Caco-2 (cell line): ENCODE measurements at regions not wholly inside any gene's neighbourhood (a gene's known extent, or its start where the extent isn't known, plus 50 kb on each side); places are given as distances from the start of the nearest gene placed in this dataset.

Source experiments
- BruUV-seq: library from RNA; stranded (reverse); fragments of 400-500 nt; replicated peaks from 2 replicates; lab custom pipeline; 2021; lab: Mats Ljungman, UMichigan
- CTCF ChIA-PET: fragments of 300-600 bp; sonication (Branson Sonifier 250); formaldehyde crosslinking; loops from one replicate; lab custom pipeline; 2022; ENCODE audit warnings: antibody characterized with exemption; lab: Charles Lee
- POLR2A ChIA-PET: fragments of 300-600 bp; sonication (Branson Sonifier 250); formaldehyde crosslinking; loops from one replicate; lab custom pipeline; 2022; ENCODE audit warnings: antibody characterized with exemption; lab: Charles Lee
- DNase-seq, 2 experiments: peaks; one replicate each; pipeline versions ENCODE4 v3.0.0 to v3.0.0-alpha.2; 2020 to 2022
- H3K27me3 ChIP-seq: replicated peaks from 2 replicates; pipeline ENCODE4 v1.6.0; 2011; ENCODE audit warnings: low read length; ENCODE audit not compliant: control insufficient read depth, insufficient read depth
- H3K36me3 ChIP-seq: 2 replicates; pipeline ENCODE4 v1.5.1; 2011; ENCODE audit warnings: low read length; ENCODE audit not compliant: control insufficient read depth, insufficient read depth
- H3K4me1 ChIP-seq: fragments of 250-450 bp; sonication (Bioruptor Pico); 2 replicates; pipeline ENCODE4 v1.5.1; 2020; ENCODE audit warnings: mild to moderate bottlenecking
- H3K4me3 ChIP-seq: 2 replicates; pipeline ENCODE4 v1.5.1; 2011; ENCODE audit warnings: low read depth, mild to moderate bottlenecking, control low read depth, low read length
- H3K9me3 ChIP-seq: fragments of 250-450 bp; sonication (Bioruptor Pico); 2 replicates; pipeline ENCODE4 v1.5.1; 2020; ENCODE audit warnings: mild to moderate bottlenecking, moderate library complexity
- H3K27ac Mint-ChIP-seq: one replicate; pipeline ENCODE4 v1.8.0; 2022; ENCODE audit warnings: mixed read lengths; ENCODE audit not compliant: unreplicated experiment
- H3K27me3 Mint-ChIP-seq: one replicate; pipeline ENCODE4 v1.8.0; 2022; ENCODE audit warnings: mixed read lengths; ENCODE audit not compliant: insufficient read depth, unreplicated experiment
- H3K36me3 Mint-ChIP-seq: one replicate; pipeline ENCODE4 v1.8.0; 2022; ENCODE audit warnings: mild to moderate bottlenecking, mixed read lengths; ENCODE audit not compliant: insufficient read depth, unreplicated experiment
- H3K4me1 Mint-ChIP-seq: one replicate; pipeline ENCODE4 v1.8.0; 2022; ENCODE audit warnings: low read depth, mixed read lengths; ENCODE audit not compliant: unreplicated experiment
- H3K4me3 Mint-ChIP-seq: one replicate; pipeline ENCODE4 v1.8.0; 2022; ENCODE audit warnings: mild to moderate bottlenecking, moderate library complexity, mixed read lengths; ENCODE audit not compliant: unreplicated experiment
- H3K9me3 Mint-ChIP-seq: one replicate; pipeline ENCODE4 v1.8.0; 2022; ENCODE audit warnings: mixed read lengths; ENCODE audit not compliant: unreplicated experiment
- CTCF ChIP-seq, 2 experiments: fragments of 200-600 bp in 1 of 2; IDR thresholded peaks; 1 replicate in 1 of 2; 2 replicates in 1 of 2; pipeline versions ENCODE4 v1.5.1 to v1.8.0; 2011 to 2022; ENCODE audit warnings: antibody characterized with exemption in 1 of 2, control low read depth in 1 of 2, inconsistent platforms in 1 of 2, low read depth in 1 of 2, low read length in 1 of 2, mild to moderate bottlenecking in 1 of 2, moderate library complexity in 1 of 2; ENCODE audit not compliant: insufficient read depth in 1 of 2, severe bottlenecking in 1 of 2, unreplicated experiment in 1 of 2
- intact Hi-C: fragments of 100-400 bp; cut with micrococcal nuclease; formaldehyde crosslinking; loops from one replicate; pipeline ENCODE4 v1.10.0; 2022; ENCODE audit not compliant: unreplicated experiment

DNA sequence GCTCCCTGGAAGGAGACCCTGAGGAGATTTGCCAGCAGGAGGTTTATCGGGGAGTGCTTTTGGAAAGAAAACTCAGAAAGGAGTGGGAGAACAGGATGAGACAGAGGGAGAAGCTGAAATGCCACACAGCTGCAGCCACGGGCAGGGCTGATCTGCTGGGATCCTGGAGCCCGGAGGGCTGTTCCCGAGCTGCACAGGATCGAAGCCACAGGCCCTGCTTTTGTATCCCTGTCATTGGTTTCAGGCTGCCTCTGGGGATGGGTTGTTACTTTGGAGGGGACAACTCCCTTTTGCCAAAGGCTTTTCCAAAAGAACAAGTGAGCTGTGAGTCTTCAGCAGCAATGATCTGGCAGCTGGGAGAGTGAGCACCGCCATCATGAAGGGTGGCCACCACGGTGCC is 152.5 kb upstream of the PTCH1 start:
- no peak overlapping the region for H3K4me3 ChIP-seq
- H3K27ac Mint-ChIP-seq, result no peak overlapping the region
- ChIA-PET CTCF (no interaction called here), POLR2A (no interaction called here)
- no peaks in the 10 kb centered on the region for H3K27me3 ChIP-seq
- H3K4me1 Mint-ChIP-seq, result peaks cover 7% of the 10 kb centered on the region
- H3K4me1 ChIP-seq, result no peaks in the 10 kb centered on the region
- H3K27me3 Mint-ChIP-seq, result peaks cover 6% of the 10 kb centered on the region
- intact Hi-C loops, result no loop called here
- no peak for DNase-seq
- H3K36me3 ChIP-seq, result no peaks in the 10 kb centered on the region
- no peak overlapping the region for H3K4me3 Mint-ChIP-seq
- TF ChIP-seq CTCF (IDR thresholded peaks at IDR 0.05; ENCODE audit: insufficient read depth in 1 of 2, low read depth in 1 of 2, low read length in 1 of 2, severe bottlenecking in 1 of 2, unreplicated experiment in 1 of 2), result no peak
- BruUV-seq, result no TSS peak
- H3K9me3 ChIP-seq, result no peaks in the 10 kb centered on the region
- no peaks in the 10 kb centered on the region for H3K9me3 Mint-ChIP-seq
- H3K36me3 Mint-ChIP-seq, result no peaks in the 10 kb centered on the region

DNA sequence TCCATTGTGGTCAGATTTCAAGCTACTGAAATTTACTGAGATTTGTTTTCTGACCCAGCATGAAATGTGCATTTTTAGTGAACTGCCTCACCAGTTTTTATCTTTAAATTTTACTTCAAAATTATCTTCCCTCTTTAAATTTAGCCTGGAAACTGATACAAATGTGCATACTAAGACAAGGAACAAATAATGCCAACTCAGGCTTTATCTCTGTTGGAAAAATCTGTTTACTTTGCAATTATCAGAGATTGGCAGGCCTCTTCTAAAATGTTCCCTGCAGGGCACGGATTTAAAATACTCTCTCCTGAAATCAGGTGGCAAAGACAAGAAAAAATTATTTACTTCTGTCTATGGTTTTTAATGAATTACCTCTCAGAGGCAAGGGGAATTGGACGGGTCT is 151.0 kb upstream of the PTCH1 start:
- H3K27me3 Mint-ChIP-seq, result peaks cover 6% of the 10 kb centered on the region
- CTCF ChIA-PET, result no interaction called here

GRCh38 chr9:95666785-95667155 is 150.0 kb upstream of the PTCH1 start:
- no TSS peak for BruUV-seq
- Mint-ChIP-seq H3K27me3 (peaks cover 6% of the 10 kb centered on the region), H3K4me3 (no peak overlapping the region), H3K4me1 (peaks cover 7% of the 10 kb centered on the region), H3K27ac (no peak overlapping the region), H3K36me3 (no peaks in the 10 kb centered on the region), H3K9me3 (no peaks in the 10 kb centered on the region)
- H3K36me3 ChIP-seq, result no peaks in the 10 kb centered on the region
- H3K27me3 ChIP-seq, result no peaks in the 10 kb centered on the region
- no peak for TF ChIP-seq CTCF (IDR thresholded peaks at IDR 0.05; ENCODE audit: insufficient read depth in 1 of 2, low read depth in 1 of 2, low read length in 1 of 2, severe bottlenecking in 1 of 2, unreplicated experiment in 1 of 2)
- H3K9me3 ChIP-seq, result no peaks in the 10 kb centered on the region
- no peak overlapping the region for H3K4me3 ChIP-seq
- DNase-seq, result no peak
- ChIA-PET CTCF (no interaction called here), POLR2A (no interaction called here)
- intact Hi-C loops, result no loop called here
- no peaks in the 10 kb centered on the region for H3K4me1 ChIP-seq

More for the DNA sequence above, 151.0 kb upstream of the PTCH1 start:
- no peak overlapping the region for H3K27ac Mint-ChIP-seq
- no peaks in the 10 kb centered on the region for H3K36me3 Mint-ChIP-seq
- BruUV-seq, result no TSS peak
- intact Hi-C loops, result no loop called here
- H3K9me3 ChIP-seq, result no peaks in the 10 kb centered on the region
- no peaks in the 10 kb centered on the region for H3K4me1 ChIP-seq
- peaks cover 7% of the 10 kb centered on the region for H3K4me1 Mint-ChIP-seq
- H3K36me3 ChIP-seq, result no peaks in the 10 kb centered on the region
- POLR2A ChIA-PET, result no interaction called here
- H3K4me3 Mint-ChIP-seq, result no peak overlapping the region
- no peaks in the 10 kb centered on the region for H3K27me3 ChIP-seq
- DNase-seq, result no peak
- H3K4me3 ChIP-seq, result no peak overlapping the region
- TF ChIP-seq CTCF (IDR thresholded peaks at IDR 0.05; ENCODE audit: insufficient read depth in 1 of 2, low read depth in 1 of 2, low read length in 1 of 2, severe bottlenecking in 1 of 2, unreplicated experiment in 1 of 2), result no peak
- H3K9me3 Mint-ChIP-seq, result no peaks in the 10 kb centered on the region
